Stomach smooth muscle (tissue), 2 donors: ENCODE measurements at regions not wholly inside any gene's neighbourhood (a gene's known extent, or its start where the extent isn't known, plus 50 kb on each side); places are given as distances from the start of the nearest gene placed in this dataset.
"Not testable (repeated sequence)": the region's sequence is repeated elsewhere in the genome, so short reads cannot be mapped to it uniquely, and the experiment has no call there.

Experiments used
- H3K27ac ChIP-seq: one replicate; pipeline ENCODE4 v1.7.0; 2013; ENCODE audit warnings: mild to moderate bottlenecking, low read length, inconsistent platforms
- H3K27me3 ChIP-seq, 2 donors: one replicate each; pipeline ENCODE4 v1.7.0; 2013; ENCODE audit warnings: low read length in 2 of 2; ENCODE audit not compliant: insufficient read depth in 2 of 2, control insufficient read depth in 1 of 2
- H3K36me3 ChIP-seq, 2 donors: one replicate each; pipeline ENCODE4 v1.7.0; 2013; ENCODE audit warnings: low read length in 2 of 2; ENCODE audit not compliant: control insufficient read depth in 2 of 2, insufficient read depth in 2 of 2
- H3K4me1 ChIP-seq: one replicate; pipeline ENCODE4 v1.7.0; 2013; ENCODE audit warnings: low read length; ENCODE audit not compliant: control insufficient read depth, insufficient read depth
- H3K4me3 ChIP-seq, 2 donors: one replicate each; pipeline ENCODE4 v1.7.0; 2013; ENCODE audit warnings: low read length in 2 of 2
- H3K9ac ChIP-seq, 2 donors: one replicate each; pipeline ENCODE4 v1.7.0; 2013; ENCODE audit warnings: low read length in 2 of 2, mild to moderate bottlenecking in 1 of 2
- H3K9me3 ChIP-seq, 2 donors: one replicate each; pipeline ENCODE4 v1.7.0; 2013; ENCODE audit warnings: low read length in 2 of 2; ENCODE audit not compliant: control insufficient read depth in 2 of 2
- donor health status: healthy.
- donor health status: Pancreatic carcinoma.

GRCh38 chr6:103723438-103724322 lies 1136.0 kb downstream of the HACE1 start:
- Histone ChIP-seq H3K9ac (no peak overlapping the region), H3K4me1 (no peaks in the 10 kb centered on the region), H3K27me3 (no peaks in the 10 kb centered on the region), H3K4me3 (no peak overlapping the region), H3K36me3 (no peaks in the 10 kb centered on the region), H3K9me3 (no peaks in the 10 kb centered on the region), H3K27ac (no peak overlapping the region)

- Histone ChIP-seq H3K27me3 (no peaks in the 10 kb centered on the region), H3K27ac (no peak overlapping the region), H3K4me1 (no peaks in the 10 kb centered on the region), H3K9ac (no peak overlapping the region), H3K36me3 (no peaks in the 10 kb centered on the region), H3K4me3 (no peak overlapping the region), H3K9me3 (no peaks in the 10 kb centered on the region)
Measured at GRCh38 chr6:103722683-103723082, 1137.0 kb downstream of the HACE1 start.

GRCh38 chr6:103721923-103722322 lies 1137.8 kb downstream of the HACE1 start:
- Histone ChIP-seq H3K4me3 (no peak overlapping the region), H3K4me1 (no peaks in the 10 kb centered on the region), H3K9ac (no peak overlapping the region), H3K27ac (no peak overlapping the region), H3K27me3 (no peaks in the 10 kb centered on the region), H3K36me3 (no peaks in the 10 kb centered on the region), H3K9me3 (no peaks in the 10 kb centered on the region)

GRCh38 chr6:103720393-103720792 lies 1139.3 kb downstream of the HACE1 start:
- no peaks in the 10 kb centered on the region for H3K27me3 ChIP-seq

GRCh38 chr6:103719545-103719944 lies 1140.2 kb downstream of the HACE1 start:
- no peaks in the 10 kb centered on the region for H3K9me3 ChIP-seq
- H3K36me3 ChIP-seq, result no peaks in the 10 kb centered on the region
- H3K4me1 ChIP-seq, result no peaks in the 10 kb centered on the region
- no peak overlapping the region for H3K27ac ChIP-seq
- no peak overlapping the region for H3K4me3 ChIP-seq
- H3K9ac ChIP-seq, result no peak overlapping the region
- H3K27me3 ChIP-seq, result no peaks in the 10 kb centered on the region

More at GRCh38 chr6:103720393-103720792, 1139.3 kb downstream of the HACE1 start:
- H3K9ac ChIP-seq, result no peak overlapping the region
- H3K9me3 ChIP-seq, result no peaks in the 10 kb centered on the region
- no peak overlapping the region for H3K4me3 ChIP-seq
- H3K36me3 ChIP-seq, result no peaks in the 10 kb centered on the region
- H3K27ac ChIP-seq, result no peak overlapping the region
- no peaks in the 10 kb centered on the region for H3K4me1 ChIP-seq

GRCh38 chr6:103715269-103715668 lies 1144.5 kb downstream of the HACE1 start:
- H3K9me3 ChIP-seq, result no peaks in the 10 kb centered on the region
- no peak overlapping the region for H3K9ac ChIP-seq
- H3K36me3 ChIP-seq, result no peaks in the 10 kb centered on the region

GRCh38 chr6:103709236-103709635 lies 1150.5 kb downstream of the HACE1 start:
- H3K4me1 ChIP-seq, H3K27me3 ChIP-seq, H3K9ac ChIP-seq, H3K27ac ChIP-seq, H3K9me3 ChIP-seq, H3K4me3 ChIP-seq, H3K36me3 ChIP-seq: not testable (repeated sequence)

More at GRCh38 chr6:103715269-103715668, 1144.5 kb downstream of the HACE1 start:
- no peaks in the 10 kb centered on the region for H3K4me1 ChIP-seq
- H3K27ac ChIP-seq, result no peak overlapping the region
- H3K4me3 ChIP-seq, result no peak overlapping the region
- H3K27me3 ChIP-seq, result no peaks in the 10 kb centered on the region

- Histone ChIP-seq H3K27me3 (no peaks in the 10 kb centered on the region), H3K9me3 (no peaks in the 10 kb centered on the region), H3K4me3 (no peak overlapping the region), H3K4me1 (no peaks in the 10 kb centered on the region), H3K27ac (no peak overlapping the region), H3K9ac (no peak overlapping the region), H3K36me3 (no peaks in the 10 kb centered on the region)
Measured at GRCh38 chr6:103707596-103708325, 1152.0 kb downstream of the HACE1 start.

GRCh38 chr6:103699769-103700168 lies 1160.0 kb downstream of the HACE1 start:
- no peaks in the 10 kb centered on the region for H3K27me3 ChIP-seq
- H3K4me1 ChIP-seq, result no peaks in the 10 kb centered on the region
- H3K27ac ChIP-seq, result no peak overlapping the region
- no peak overlapping the region for H3K9ac ChIP-seq
- H3K9me3 ChIP-seq, result no peaks in the 10 kb centered on the region
- H3K4me3 ChIP-seq, result no peak overlapping the region
- no peaks in the 10 kb centered on the region for H3K36me3 ChIP-seq

- H3K36me3 ChIP-seq, result no peaks in the 10 kb centered on the region
- H3K9me3 ChIP-seq, result no peaks in the 10 kb centered on the region
- H3K4me3 ChIP-seq, result no peak overlapping the region
- H3K27ac ChIP-seq, result no peak overlapping the region
- no peak overlapping the region for H3K9ac ChIP-seq
- H3K27me3 ChIP-seq, result no peaks in the 10 kb centered on the region
- H3K4me1 ChIP-seq, result no peaks in the 10 kb centered on the region
Measured at GRCh38 chr6:103687430-103687829, 1172.3 kb downstream of the HACE1 start.

- Histone ChIP-seq H3K27me3 (no peaks in the 10 kb centered on the region), H3K9ac (no peak overlapping the region), H3K36me3 (no peaks in the 10 kb centered on the region), H3K9me3 (no peaks in the 10 kb centered on the region), H3K4me1 (no peaks in the 10 kb centered on the region), H3K27ac (no peak overlapping the region), H3K4me3 (no peak overlapping the region)
Measured at GRCh38 chr6:103680116-103680515, 1179.6 kb downstream of the HACE1 start.
